ENCODE measurements at regions not wholly inside any gene's neighbourhood (a gene's known extent, or its start where the extent isn't known, plus 50 kb on each side); places are given as distances from the start of the nearest gene placed in this dataset.
"Not testable (repeated sequence)": the region's sequence is repeated elsewhere in the genome, so short reads cannot be mapped to it uniquely, and the experiment has no call there.

- TF ChIP-seq ZNF592 (IDR thresholded peaks at IDR 0.05) (0 out of 2 replicates have a peak, but pooled peaks have one; percentile 25), VEZF1 (CRISPR knock-in tag; IDR thresholded peaks at IDR 0.05) (peak; percentile 40; the same call in 1 of the 2 replicates), ZNF316 (IDR thresholded peaks at IDR 0.05) (peak; percentile 88), NFE2 (IDR thresholded peaks at IDR 0.05; ENCODE audit: low read depth) (peak; percentile 85), ZNF740 (CRISPR knock-in tag; IDR thresholded peaks at IDR 0.05) (0 out of 2 replicates have a peak, but pooled peaks have one; percentile 45), C11orf30 (IDR thresholded peaks at IDR 0.05; ENCODE audit: low read depth) (peak; percentile 88), USF1 (CRISPR knock-in tag; IDR thresholded peaks at IDR 0.05) (0 out of 2 replicates have a peak, but pooled peaks have one; percentile 19), MAFF (IDR thresholded peaks at IDR 0.05; ENCODE audit: low read length) (peak; percentile 46), CXXC5 (CRISPR knock-in tag; IDR thresholded peaks at IDR 0.05) (0 out of 2 replicates have a peak, but pooled peaks have one; percentile 22)
- not testable (repeated sequence) for TF ChIP-seq ZNF740 (tag; IDR thresholded peaks at IDR 0.05)
These were observed 87.8 kb upstream of the METTL9 start (continued) for GRCh38 chr16:21511315-21512210.
